ENCODE measurements at regions not wholly inside any gene's neighbourhood (a gene's known extent, or its start where the extent isn't known, plus 50 kb on each side); places are given as distances from the start of the nearest gene placed in this dataset.

DNA sequence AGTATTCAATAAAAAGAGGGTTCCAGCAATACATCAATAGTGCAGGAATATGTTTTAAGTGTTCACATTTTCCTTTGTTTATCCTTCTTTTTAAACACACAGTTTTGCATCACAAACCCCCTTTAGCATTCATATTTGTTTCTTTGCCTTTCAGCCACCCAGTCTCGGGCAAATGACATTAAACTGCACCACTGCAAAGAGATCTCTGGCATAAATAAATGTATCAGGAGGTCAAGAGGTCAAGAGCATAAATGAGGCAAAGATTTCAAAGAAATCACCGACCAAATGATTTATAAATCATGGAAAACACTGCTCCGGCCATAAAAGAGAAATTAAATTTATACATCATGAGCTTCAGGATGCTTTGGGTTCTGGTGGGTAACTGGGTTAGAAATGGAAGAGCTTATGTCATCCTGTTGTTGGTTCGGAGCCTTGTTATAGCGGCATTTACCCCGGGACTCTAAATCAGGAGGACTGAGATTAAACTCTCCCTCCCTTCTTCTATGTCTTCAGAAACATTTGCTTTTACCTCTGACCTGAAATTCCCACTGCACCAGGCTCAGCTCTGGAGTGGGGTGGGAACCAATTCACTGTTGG, 449.6 kb upstream of the CLINT1 start:
- Histone ChIP-seq H3K9me2 (replicated peaks; ENCODE audit: insufficient read depth, low read length) (no peaks in the 10 kb centered on the region), H2AFZ (ENCODE audit: low read depth, low read length, severe bottlenecking) (no peak overlapping the region), H3K4me3 (ENCODE audit: insufficient read depth, low read length, poor library complexity, severe bottlenecking) (no peak overlapping the region), H3K9ac (ENCODE audit: low read length) (no peak overlapping the region), H3K79me2 (ENCODE audit: insufficient read depth, low read length) (no peaks in the 10 kb centered on the region), H3F3A (ENCODE audit: insufficient read depth) (no peaks in the 10 kb centered on the region), H4K20me1 (ENCODE audit: low read depth, low read length) (no peaks in the 10 kb centered on the region), H3K9me3 (ENCODE audit: insufficient read depth, low read length) (no peaks in the 10 kb centered on the region), H3K27me3 (ENCODE audit: low read length) (no peaks in the 10 kb centered on the region), H3K27ac (ENCODE audit: low read depth, low read length) (no peak overlapping the region), H3K4me2 (ENCODE audit: low read depth, low read length, poor library complexity, severe bottlenecking) (no peak overlapping the region), H3K36me3 (ENCODE audit: low read length) (no peaks in the 10 kb centered on the region)
- TF ChIP-seq, protein P1, sequence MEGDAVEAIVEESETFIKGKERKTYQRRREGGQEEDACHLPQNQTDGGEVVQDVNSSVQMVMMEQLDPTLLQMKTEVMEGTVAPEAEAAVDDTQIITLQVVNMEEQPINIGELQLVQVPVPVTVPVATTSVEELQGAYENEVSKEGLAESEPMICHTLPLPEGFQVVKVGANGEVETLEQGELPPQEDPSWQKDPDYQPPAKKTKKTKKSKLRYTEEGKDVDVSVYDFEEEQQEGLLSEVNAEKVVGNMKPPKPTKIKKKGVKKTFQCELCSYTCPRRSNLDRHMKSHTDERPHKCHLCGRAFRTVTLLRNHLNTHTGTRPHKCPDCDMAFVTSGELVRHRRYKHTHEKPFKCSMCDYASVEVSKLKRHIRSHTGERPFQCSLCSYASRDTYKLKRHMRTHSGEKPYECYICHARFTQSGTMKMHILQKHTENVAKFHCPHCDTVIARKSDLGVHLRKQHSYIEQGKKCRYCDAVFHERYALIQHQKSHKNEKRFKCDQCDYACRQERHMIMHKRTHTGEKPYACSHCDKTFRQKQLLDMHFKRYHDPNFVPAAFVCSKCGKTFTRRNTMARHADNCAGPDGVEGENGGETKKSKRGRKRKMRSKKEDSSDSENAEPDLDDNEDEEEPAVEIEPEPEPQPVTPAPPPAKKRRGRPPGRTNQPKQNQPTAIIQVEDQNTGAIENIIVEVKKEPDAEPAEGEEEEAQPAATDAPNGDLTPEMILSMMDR (IDR thresholded peaks at IDR 0.05; ENCODE audit: insufficient read depth, low read length, poor library complexity, severe bottlenecking), result no peak

- Histone ChIP-seq H3K9me3 (ENCODE audit: insufficient read depth, low read length) (no peaks in the 10 kb centered on the region), H2AFZ (ENCODE audit: low read depth, low read length, severe bottlenecking) (no peak overlapping the region), H3K9ac (ENCODE audit: low read length) (no peak overlapping the region), H3K27ac (ENCODE audit: low read depth, low read length) (no peak overlapping the region), H3K27me3 (ENCODE audit: low read length) (no peaks in the 10 kb centered on the region), H3K9me2 (replicated peaks; ENCODE audit: insufficient read depth, low read length) (no peaks in the 10 kb centered on the region), H3K4me3 (ENCODE audit: insufficient read depth, low read length, poor library complexity, severe bottlenecking) (no peak overlapping the region), H3F3A (ENCODE audit: insufficient read depth) (no peaks in the 10 kb centered on the region), H3K4me2 (ENCODE audit: low read depth, low read length, poor library complexity, severe bottlenecking) (no peak overlapping the region), H3K36me3 (ENCODE audit: low read length) (no peaks in the 10 kb centered on the region), H3K79me2 (ENCODE audit: insufficient read depth, low read length) (no peaks in the 10 kb centered on the region), H4K20me1 (ENCODE audit: low read depth, low read length) (no peaks in the 10 kb centered on the region)
- TF ChIP-seq EZH2phosphoT487 (conservative IDR thresholded peaks at IDR 0.05; ENCODE audit: low read length), result no peak
- TF ChIP-seq, protein P1 (IDR thresholded peaks at IDR 0.05; ENCODE audit: insufficient read depth, low read length, poor library complexity, severe bottlenecking), result no peak
Measured at GRCh38 chr5:158305861-158306260, 446.9 kb upstream of the CLINT1 start.

GRCh38 chr5:158304607-158305006, 445.7 kb upstream of the CLINT1 start:
- Histone ChIP-seq H3K9ac (ENCODE audit: low read length) (no peak overlapping the region), H3F3A (ENCODE audit: insufficient read depth) (no peaks in the 10 kb centered on the region), H3K36me3 (ENCODE audit: low read length) (no peaks in the 10 kb centered on the region), H3K9me2 (replicated peaks; ENCODE audit: insufficient read depth, low read length) (no peaks in the 10 kb centered on the region), H4K20me1 (ENCODE audit: low read depth, low read length) (no peaks in the 10 kb centered on the region), H3K79me2 (ENCODE audit: insufficient read depth, low read length) (no peaks in the 10 kb centered on the region), H3K27ac (ENCODE audit: low read depth, low read length) (no peak overlapping the region), H3K4me3 (ENCODE audit: insufficient read depth, low read length, poor library complexity, severe bottlenecking) (no peak overlapping the region), H3K27me3 (ENCODE audit: low read length) (no peaks in the 10 kb centered on the region), H3K9me3 (ENCODE audit: insufficient read depth, low read length) (no peaks in the 10 kb centered on the region), H3K4me2 (ENCODE audit: low read depth, low read length, poor library complexity, severe bottlenecking) (no peak overlapping the region), H2AFZ (ENCODE audit: low read depth, low read length, severe bottlenecking) (no peak overlapping the region)
- TF ChIP-seq, protein P1 (IDR thresholded peaks at IDR 0.05; ENCODE audit: insufficient read depth, low read length, poor library complexity, severe bottlenecking), result no peak
- TF ChIP-seq EZH2phosphoT487 (conservative IDR thresholded peaks at IDR 0.05; ENCODE audit: low read length), result no peak

All from SU-DHL-6 (cell line).